ENCODE measurements at regions not wholly inside any gene's neighbourhood (a gene's known extent, or its start where the extent isn't known, plus 50 kb on each side); places are given as distances from the start of the nearest gene placed in this dataset.
A peak's percentile ranks its signal among the peaks of the same experiment; 100 is the strongest.

DNA sequence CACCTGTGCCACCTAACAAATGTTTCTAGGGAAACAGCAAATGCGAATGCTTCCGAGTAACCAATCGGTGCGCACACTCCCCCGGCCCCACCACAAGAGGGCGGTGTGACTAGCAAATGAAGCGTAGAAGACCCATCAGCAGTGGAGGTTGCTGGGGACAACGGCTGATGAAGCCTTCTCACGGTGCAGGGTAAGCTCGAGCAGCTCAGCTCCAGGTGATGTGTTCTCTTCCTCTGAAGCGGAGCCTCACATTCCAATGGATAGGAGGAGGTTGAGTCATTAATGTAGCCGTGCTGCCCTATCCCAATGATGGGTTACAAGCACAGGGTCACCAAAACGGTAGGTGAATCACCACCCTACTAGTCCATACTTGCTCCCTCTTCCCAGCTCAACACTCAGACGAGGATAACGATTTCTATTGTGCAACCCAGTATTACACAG lies 127.6 kb upstream of the TWIST2 start:
- TF ChIP-seq, protein P1, sequence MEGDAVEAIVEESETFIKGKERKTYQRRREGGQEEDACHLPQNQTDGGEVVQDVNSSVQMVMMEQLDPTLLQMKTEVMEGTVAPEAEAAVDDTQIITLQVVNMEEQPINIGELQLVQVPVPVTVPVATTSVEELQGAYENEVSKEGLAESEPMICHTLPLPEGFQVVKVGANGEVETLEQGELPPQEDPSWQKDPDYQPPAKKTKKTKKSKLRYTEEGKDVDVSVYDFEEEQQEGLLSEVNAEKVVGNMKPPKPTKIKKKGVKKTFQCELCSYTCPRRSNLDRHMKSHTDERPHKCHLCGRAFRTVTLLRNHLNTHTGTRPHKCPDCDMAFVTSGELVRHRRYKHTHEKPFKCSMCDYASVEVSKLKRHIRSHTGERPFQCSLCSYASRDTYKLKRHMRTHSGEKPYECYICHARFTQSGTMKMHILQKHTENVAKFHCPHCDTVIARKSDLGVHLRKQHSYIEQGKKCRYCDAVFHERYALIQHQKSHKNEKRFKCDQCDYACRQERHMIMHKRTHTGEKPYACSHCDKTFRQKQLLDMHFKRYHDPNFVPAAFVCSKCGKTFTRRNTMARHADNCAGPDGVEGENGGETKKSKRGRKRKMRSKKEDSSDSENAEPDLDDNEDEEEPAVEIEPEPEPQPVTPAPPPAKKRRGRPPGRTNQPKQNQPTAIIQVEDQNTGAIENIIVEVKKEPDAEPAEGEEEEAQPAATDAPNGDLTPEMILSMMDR (IDR thresholded peaks at IDR 0.05): peak; percentile 16 to 37 (median 23)
- TF ChIP-seq POLR2A (IDR thresholded peaks at IDR 0.05): no peak

Data from uterus (tissue), 2 donors.